HepG2 (cell line): ENCODE measurements at regions not wholly inside any gene's neighbourhood (a gene's known extent, or its start where the extent isn't known, plus 50 kb on each side); places are given as distances from the start of the nearest gene placed in this dataset.

Source experiments
- ATAC-seq: fragments of 200-7000 bp; cut with Tn5 transposase; 3 replicates; pipeline ENCODE4 v1.9.1; 2020; ENCODE audit warnings: mild to moderate bottlenecking, moderate library complexity
- BruUV-seq: library from RNA; stranded (reverse); fragments of 400-500 nt; replicated peaks from 2 replicates; lab custom pipeline; 2021; lab: Mats Ljungman, UMichigan
- CTCF ChIA-PET: fragments of 300-600 bp; formaldehyde crosslinking; extraction: SDS; loops from one replicate; lab custom pipeline; 2021; ENCODE audit warnings: low total read pairs, inconsistent platforms, low intra/inter-chr PET ratio; lab: Yijun Ruan, JAX
- POLR2A ChIA-PET: fragments of 350-600 bp; sonication (Branson Sonifier 250); formaldehyde crosslinking; loops from one replicate; lab custom pipeline; 2020; ENCODE audit warnings: antibody characterized with exemption, inconsistent platforms; lab: Yijun Ruan, JAX
- DNase-seq: peaks from one replicate; pipeline ENCODE4 v3.0.0-alpha.2; 2015; ENCODE audit warnings: low spot score
- FAIRE-seq: peaks from 3 replicates; lab custom pipeline; 2011; peaks lifted over from hg19 to GRCh38; lab: Jason Lieb, UNC
- H2AFZ ChIP-seq: one replicate; pipeline ENCODE4 v1.6.1; 2011; ENCODE audit warnings: low read length, inconsistent platforms
- H3K27ac ChIP-seq: fragments of 300-600 bp; 3 replicates; pipeline ENCODE4 v1.8.0; 2011; ENCODE audit warnings: mixed run types, mild to moderate bottlenecking, mixed read lengths, low read length, inconsistent platforms; ENCODE audit not compliant: insufficient read depth; ENCODE audit errors: extremely low read length
- H3K27me3 ChIP-seq, 2 experiments: fragments of 200-600 bp in 1 of 2; 2 replicates in 1 of 2; 3 replicates in 1 of 2; pipeline versions ENCODE4 v1.6.0 to v1.8.0; 2011; ENCODE audit warnings: low read length in 2 of 2, mild to moderate bottlenecking in 2 of 2, moderate library complexity in 2 of 2, inconsistent platforms in 1 of 2; ENCODE audit not compliant: insufficient read depth in 2 of 2, control insufficient read depth in 1 of 2
- H3K36me3 ChIP-seq, 2 experiments: fragments of 200-600 bp in 1 of 2; replicated peaks in 1 of 2; 2 replicates in 1 of 2; 3 replicates in 1 of 2; pipeline versions ENCODE4 v1.5.1 to v1.8.0; 2011; ENCODE audit warnings: low read length in 2 of 2, inconsistent platforms in 1 of 2; ENCODE audit not compliant: insufficient read depth in 2 of 2, control insufficient read depth in 1 of 2
- H3K4me1 ChIP-seq: 2 replicates; pipeline ENCODE4 v1.5.1; 2012; ENCODE audit warnings: low read length, inconsistent platforms; ENCODE audit not compliant: insufficient read depth
- H3K4me2 ChIP-seq: 2 replicates; pipeline ENCODE4 v1.6.0; 2011; ENCODE audit warnings: low read depth, low read length, inconsistent platforms
- H3K4me3 ChIP-seq, 3 experiments: fragments of 200-600 bp in 1 of 3; sonication (generic), shearing (Covaris generic) in 1 of 3; replicated peaks in 1 of 3; 2 replicates each; pipeline ENCODE4 v1.5.1; 2011 to 2016; ENCODE audit warnings: low read length in 3 of 3, inconsistent platforms in 2 of 3, low read depth in 2 of 3, mild to moderate bottlenecking in 2 of 3, control low read depth in 1 of 3, mixed read lengths in 1 of 3; ENCODE audit not compliant: insufficient read depth in 1 of 3
- H3K79me2 ChIP-seq: one replicate; pipeline ENCODE4 v1.6.1; 2011; ENCODE audit warnings: low read length, inconsistent platforms; ENCODE audit not compliant: insufficient read depth
- H3K9ac ChIP-seq: 2 replicates; pipeline ENCODE4 v1.6.0; 2011; ENCODE audit warnings: mild to moderate bottlenecking, low read depth, low read length, inconsistent platforms; ENCODE audit not compliant: insufficient read depth
- H3K9me3 ChIP-seq: 2 replicates; pipeline ENCODE4 v1.5.1; 2012; ENCODE audit warnings: mild to moderate bottlenecking, low read length
- H4K20me1 ChIP-seq: 2 replicates; pipeline ENCODE4 v1.6.0; 2011; ENCODE audit warnings: inconsistent platforms, mild to moderate bottlenecking, low read length, moderate library complexity; ENCODE audit not compliant: insufficient read depth
- EZH2 ChIP-seq: conservative IDR thresholded peaks from 2 replicates; pipeline ENCODE4 v1.6.1; 2012; ENCODE audit warnings: mild to moderate bottlenecking, low read depth, low read length, moderate library complexity
- NFIB ChIP-seq: sonication (generic); formaldehyde crosslinking; IDR thresholded peaks from 2 replicates; pipeline ENCODE4 v1.9.0; 2021; ENCODE audit warnings: missing genetic modification reagents, mild to moderate bottlenecking, borderline replicate concordance
- SIN3A ChIP-seq: IDR thresholded peaks from 2 replicates; pipeline ENCODE4 v1.6.1; 2011; ENCODE audit warnings: low read depth, mild to moderate bottlenecking, control low read depth, low read length, borderline replicate concordance
- ZNF12 ChIP-seq: sonication (generic); formaldehyde crosslinking; IDR thresholded peaks from 2 replicates; pipeline ENCODE4 v1.5.0; 2020; ENCODE audit warnings: missing genetic modification reagents
- ZNF235 ChIP-seq: sonication (generic); formaldehyde crosslinking; IDR thresholded peaks from 2 replicates; pipeline ENCODE4 v1.8.1; 2023; ENCODE audit warnings: mild to moderate bottlenecking, missing genetic modification reagents, borderline replicate concordance
- ZNF431 ChIP-seq: sonication (generic); formaldehyde crosslinking; IDR thresholded peaks from 2 replicates; pipeline ENCODE4 v1.9.0; 2022; ENCODE audit warnings: missing genetic modification reagents, low read depth, mild to moderate bottlenecking, borderline replicate concordance
- ZNF562 ChIP-seq: sonication (generic); formaldehyde crosslinking; IDR thresholded peaks from 2 replicates; pipeline ENCODE4 v1.8.0; 2022; ENCODE audit warnings: missing genetic modification reagents, borderline replicate concordance
- ZNF589 ChIP-seq: sonication (generic); formaldehyde crosslinking; conservative IDR thresholded peaks from 2 replicates; pipeline ENCODE4 v1.8.0; 2022; ENCODE audit warnings: mild to moderate bottlenecking, moderate library complexity, missing genetic modification reagents
- ZNF75D ChIP-seq: sonication (generic); formaldehyde crosslinking; IDR thresholded peaks from 2 replicates; pipeline ENCODE4 v1.8.1; 2023; ENCODE audit warnings: missing genetic modification reagents, mild to moderate bottlenecking, borderline replicate concordance
- WGBS: methylation state at CpG from one replicate; pipeline ENCODE4 v1.1.6; 2017; ENCODE audit warnings: low lambda C conversion rate; 5-methylcytosine and 5-hydroxymethylcytosine counted together
- in situ Hi-C: cut with HindIII; loops from 2 replicates; pipeline ENCODE4 v1.10.0; 2017; ENCODE audit warnings: low pct_unique_long_range_greater_than_20kb; ENCODE audit not compliant: extremely low pct_ligation_motif_present
- intact Hi-C: fragments of 100-400 bp; cut with micrococcal nuclease; formaldehyde crosslinking; loops from one replicate; pipeline ENCODE4 v1.10.0; 2022; ENCODE audit not compliant: unreplicated experiment
- TF ChIP-seq, protein P1 (sequence below): sonication (generic); formaldehyde crosslinking; IDR thresholded peaks from 2 replicates; pipeline ENCODE4 v1.8.1; 2023; ENCODE audit warnings: mild to moderate bottlenecking, moderate library complexity, missing genetic modification reagents
- TF ChIP-seq, protein P2 (sequence below): sonication (generic); formaldehyde crosslinking; IDR thresholded peaks from 2 replicates; pipeline ENCODE4 v1.5.0; 2020; ENCODE audit warnings: mild to moderate bottlenecking, missing genetic modification reagents, moderate library complexity

DNA sequence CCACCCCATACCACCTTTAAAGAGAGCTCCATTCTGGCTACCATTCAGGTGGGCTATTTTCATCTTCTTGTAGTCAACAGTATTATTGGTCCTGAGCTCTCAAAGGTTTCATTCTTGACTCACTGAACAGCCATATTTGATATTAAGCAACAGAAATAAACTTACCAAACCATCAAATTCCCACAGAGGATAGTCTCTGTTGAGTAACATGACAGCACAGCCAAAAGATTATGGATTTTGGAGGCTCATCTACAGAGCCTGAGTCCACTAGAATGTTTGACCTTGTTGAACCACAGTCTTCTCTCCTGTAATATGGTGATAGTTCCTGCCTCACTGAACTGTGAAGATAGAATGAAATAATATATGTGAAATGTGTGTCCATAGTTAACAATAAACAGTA is 276.3 kb upstream of the LDB2 start (continued):
- TF ChIP-seq, protein P1, sequence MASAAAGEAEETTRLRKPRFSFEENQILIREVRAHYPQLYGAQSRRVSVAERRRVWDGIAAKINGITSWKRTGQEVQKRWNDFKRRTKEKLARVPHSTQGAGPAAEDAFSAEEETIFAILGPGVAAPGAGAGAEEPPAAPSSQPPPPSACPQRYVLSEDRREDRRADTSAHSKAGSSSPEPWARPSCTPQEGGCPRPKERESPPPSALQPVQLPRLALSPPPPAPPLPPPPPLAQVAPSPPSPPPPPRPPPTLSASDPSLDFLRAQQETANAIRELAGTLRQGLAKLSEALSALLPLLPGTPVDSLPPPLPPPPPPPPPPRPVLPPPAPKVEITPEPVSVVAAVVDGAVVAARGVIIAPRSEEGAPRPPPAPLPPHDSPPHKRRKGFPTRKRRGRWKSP (CRISPR knock-in tag): no peak

- in situ Hi-C loops: no loop called here
- BruUV-seq: no TSS peak
- WGBS: 3% methylated on average over 5 of the region's 5 CpGs
- DNase-seq: no peak
- FAIRE-seq: no peak
- Histone ChIP-seq H2AFZ (no peak overlapping the region), H3K4me1 (no peaks in the 10 kb centered on the region), H3K4me3 (no peak overlapping the region), H3K4me2 (no peak overlapping the region), H3K36me3 (no peaks in the 10 kb centered on the region)
- CTCF ChIA-PET: no interaction called here
- TF ChIP-seq NFIB: no peak
- TF ChIP-seq, protein P2, sequence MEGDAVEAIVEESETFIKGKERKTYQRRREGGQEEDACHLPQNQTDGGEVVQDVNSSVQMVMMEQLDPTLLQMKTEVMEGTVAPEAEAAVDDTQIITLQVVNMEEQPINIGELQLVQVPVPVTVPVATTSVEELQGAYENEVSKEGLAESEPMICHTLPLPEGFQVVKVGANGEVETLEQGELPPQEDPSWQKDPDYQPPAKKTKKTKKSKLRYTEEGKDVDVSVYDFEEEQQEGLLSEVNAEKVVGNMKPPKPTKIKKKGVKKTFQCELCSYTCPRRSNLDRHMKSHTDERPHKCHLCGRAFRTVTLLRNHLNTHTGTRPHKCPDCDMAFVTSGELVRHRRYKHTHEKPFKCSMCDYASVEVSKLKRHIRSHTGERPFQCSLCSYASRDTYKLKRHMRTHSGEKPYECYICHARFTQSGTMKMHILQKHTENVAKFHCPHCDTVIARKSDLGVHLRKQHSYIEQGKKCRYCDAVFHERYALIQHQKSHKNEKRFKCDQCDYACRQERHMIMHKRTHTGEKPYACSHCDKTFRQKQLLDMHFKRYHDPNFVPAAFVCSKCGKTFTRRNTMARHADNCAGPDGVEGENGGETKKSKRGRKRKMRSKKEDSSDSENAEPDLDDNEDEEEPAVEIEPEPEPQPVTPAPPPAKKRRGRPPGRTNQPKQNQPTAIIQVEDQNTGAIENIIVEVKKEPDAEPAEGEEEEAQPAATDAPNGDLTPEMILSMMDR (CRISPR knock-in tag): peak; percentile 23; the same call in 1 of the 2 replicates
- TF ChIP-seq, all 625 proteins: peak for 1
- intact Hi-C loops: no loop called here
- ATAC-seq: peak; percentile 56; the same call in 2 of the 3 replicates
- Histone ChIP-seq H3K27me3 (no peaks in the 10 kb centered on the region), H3K9ac (no peak overlapping the region), H3K9me3 (no peaks in the 10 kb centered on the region), H4K20me1 (no peaks in the 10 kb centered on the region), H3K27ac (no peak overlapping the region), H3K79me2 (no peaks in the 10 kb centered on the region)
- POLR2A ChIA-PET: no interaction called here
Measured at GRCh38 chr4:17173300-17173699, 274.9 kb upstream of the LDB2 start.

- ATAC-seq (no peak), DNase-seq (no peak), FAIRE-seq (no peak)
- CTCF ChIA-PET: no interaction called here
- WGBS: 0% methylated on average over 2 of the region's 2 CpGs
- H3K9ac ChIP-seq: no peak overlapping the region
- POLR2A ChIA-PET: no interaction called here
- H3K4me3 ChIP-seq: no peak overlapping the region
- H3K4me1 ChIP-seq: no peaks in the 10 kb centered on the region
- no peak overlapping the region for H2AFZ ChIP-seq
- H3K4me2 ChIP-seq: no peak overlapping the region
- H3K27ac ChIP-seq: no peak overlapping the region
- no peaks in the 10 kb centered on the region for H3K36me3 ChIP-seq
- intact Hi-C loops (no loop called here), in situ Hi-C loops (no loop called here)
- H3K27me3 ChIP-seq: no peaks in the 10 kb centered on the region
- H4K20me1 ChIP-seq: no peaks in the 10 kb centered on the region
- H3K9me3 ChIP-seq: no peaks in the 10 kb centered on the region
- no peaks in the 10 kb centered on the region for H3K79me2 ChIP-seq
- no TSS peak for BruUV-seq
- TF ChIP-seq ZNF235 (CRISPR knock-in tag): no peak
- no peak for TF ChIP-seq ZNF562 (CRISPR knock-in tag)
- no peak for TF ChIP-seq ZNF589 (CRISPR knock-in tag)
- TF ChIP-seq SIN3A: no peak
- no peak for TF ChIP-seq ZNF75D (CRISPR knock-in tag)
- no peak for TF ChIP-seq ZNF431 (CRISPR knock-in tag)
- TF ChIP-seq EZH2: no peak
- TF ChIP-seq ZNF12 (CRISPR knock-in tag): no peak
Measured at GRCh38 chr4:17170131-17170530, 271.7 kb upstream of the LDB2 start.
